NCI-H2171 (cell line): ENCODE measurements at regions not wholly inside any gene's neighbourhood (a gene's known extent, or its start where the extent isn't known, plus 50 kb on each side); places are given as distances from the start of the nearest gene placed in this dataset.
"Not testable (repeated sequence)": the region's sequence is repeated elsewhere in the genome, so short reads cannot be mapped to it uniquely, and the experiment has no call there.

Experiments used
- DNase-seq: peaks from one replicate; lab custom pipeline; 2025; lab: John Stamatoyannopoulos, UW

GRCh38 chr1:105398909-105399308 is 1649.2 kb downstream of the AMY1C start:
- no peak for DNase-seq

DNA sequence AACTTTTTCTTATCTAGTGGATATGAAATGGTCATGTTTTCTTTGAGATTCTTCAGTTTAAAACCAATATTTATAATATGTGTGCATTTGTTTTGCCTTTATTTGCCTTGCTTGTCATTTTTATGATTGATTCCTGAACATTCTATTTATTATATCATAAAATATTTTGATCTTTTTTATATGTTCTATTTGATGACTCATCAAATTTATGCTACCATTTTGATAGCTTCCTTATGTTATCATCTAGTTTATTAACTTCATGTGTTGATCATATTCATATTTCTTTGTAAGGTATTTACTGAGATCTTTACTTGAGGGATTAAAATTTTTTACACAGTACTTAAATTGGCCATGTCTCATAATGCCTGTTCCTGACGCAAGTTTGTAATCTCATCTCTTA is 1650.0 kb downstream of the AMY1C start:
- DNase-seq = no peak

DNA sequence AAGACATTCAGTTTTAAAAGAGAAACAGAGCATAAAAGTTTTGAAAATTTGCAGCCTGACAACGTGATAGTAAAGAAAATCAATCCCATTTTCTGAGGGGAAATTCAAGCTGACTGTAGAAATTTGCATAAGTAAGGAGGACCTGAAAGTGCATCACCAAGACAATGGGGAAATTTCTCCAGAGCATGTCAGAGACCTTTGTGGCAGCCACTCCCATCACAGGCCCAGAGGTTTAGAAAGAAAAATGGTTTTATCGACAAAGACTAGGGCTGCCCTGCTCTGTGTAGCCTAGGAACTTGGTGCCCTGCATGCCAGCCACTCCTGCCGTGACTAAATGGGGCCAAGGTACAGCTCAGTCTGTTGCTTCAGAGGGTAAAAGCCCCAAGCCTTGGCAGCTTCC is 1640.2 kb upstream of the PRMT6 start:
- no peak for DNase-seq

GRCh38 chr1:105419030-105419429 is 1637.4 kb upstream of the PRMT6 start:
- peak; percentile 68 for DNase-seq

DNA sequence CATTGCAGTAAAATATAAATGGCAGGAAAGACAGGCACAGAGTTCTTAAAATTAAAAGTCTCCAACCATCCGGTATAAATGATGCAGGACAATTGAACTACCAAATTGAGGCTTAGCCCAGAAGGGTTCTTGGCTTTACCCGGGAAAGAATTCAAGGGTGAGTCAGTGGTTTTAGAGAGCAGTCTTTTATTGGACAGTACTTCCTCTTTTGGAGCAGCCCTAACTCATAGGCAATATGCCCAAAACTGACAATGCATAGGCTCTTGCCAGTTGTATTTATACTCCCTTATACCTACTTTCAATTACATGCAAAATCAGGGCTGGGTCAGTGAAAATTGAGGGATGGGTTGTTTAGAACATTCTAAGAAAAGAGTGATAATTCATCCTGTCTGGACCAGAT is 1628.9 kb upstream of the PRMT6 start:
- DNase-seq = no peak

- no peak for DNase-seq
These were observed 1619.8 kb upstream of the PRMT6 start for GRCh38 chr1:105436589-105437259.

DNA sequence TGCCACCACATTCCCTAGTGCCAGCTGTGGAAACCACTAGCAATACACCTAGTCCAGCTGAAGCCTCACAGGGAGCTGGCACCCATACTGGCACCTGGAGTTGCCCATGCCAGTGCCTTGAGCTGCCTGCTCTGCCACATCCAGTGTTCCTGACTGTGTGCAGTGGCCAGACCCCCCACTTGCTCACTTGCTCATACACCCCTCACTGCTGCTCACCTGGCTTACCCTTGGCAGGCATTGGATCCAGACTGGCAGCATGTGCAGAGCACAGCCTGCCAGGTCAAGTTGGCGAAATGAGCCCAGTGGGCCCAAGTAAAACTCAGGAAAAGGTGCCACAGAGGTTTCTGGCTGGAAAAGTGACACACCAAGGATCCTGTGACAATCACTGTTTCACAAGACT is 1618.6 kb upstream of the PRMT6 start:
- DNase-seq = no peak

- no peak for DNase-seq
These were observed 1613.6 kb upstream of the PRMT6 start for GRCh38 chr1:105442901-105443300.

DNA sequence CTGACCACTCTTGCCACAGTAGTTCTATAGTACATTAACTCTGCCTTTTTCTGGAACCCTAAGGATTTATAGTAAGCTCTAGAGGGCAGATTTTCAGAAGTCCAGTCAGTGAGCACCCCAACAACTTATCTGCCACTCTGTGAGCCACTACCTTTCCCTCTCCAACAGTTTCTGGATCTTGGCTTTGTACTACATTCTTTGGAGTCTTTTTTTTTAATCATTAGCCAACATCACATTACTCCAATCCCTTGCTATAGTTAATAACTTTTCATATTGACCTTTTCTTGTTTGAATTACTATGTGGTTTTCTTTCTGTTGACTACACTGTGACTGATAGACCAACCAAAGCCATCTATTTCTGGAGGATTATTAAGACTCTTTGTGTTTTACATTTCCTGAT is 1596.7 kb upstream of the PRMT6 start:
- DNase-seq = no peak

- DNase-seq = no peak
These were observed 1594.2 kb upstream of the PRMT6 start for GRCh38 chr1:105462308-105462707.

- no peak for DNase-seq
These were observed 1588.9 kb upstream of the PRMT6 start for GRCh38 chr1:105467549-105467948.

DNA sequence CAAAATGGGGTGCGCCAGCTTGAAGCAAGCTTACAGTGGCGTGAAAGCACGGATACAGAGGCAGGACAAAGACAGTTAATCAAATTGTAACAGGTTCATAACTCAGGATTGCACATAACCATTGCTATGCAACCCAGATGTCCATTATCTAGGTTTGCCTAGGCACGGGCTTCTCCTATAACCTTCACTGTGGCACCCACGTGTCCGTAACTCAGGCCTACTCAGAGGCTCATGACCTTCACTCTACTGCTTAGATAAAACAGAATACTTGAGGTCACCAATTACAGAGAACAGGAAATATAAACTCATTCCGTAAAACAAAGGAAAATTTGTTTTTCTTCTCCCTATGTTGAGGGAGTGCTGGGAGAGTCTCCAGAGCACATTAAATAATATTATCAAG is 1585.9 kb upstream of the PRMT6 start:
- DNase-seq = not testable (repeated sequence)

DNA sequence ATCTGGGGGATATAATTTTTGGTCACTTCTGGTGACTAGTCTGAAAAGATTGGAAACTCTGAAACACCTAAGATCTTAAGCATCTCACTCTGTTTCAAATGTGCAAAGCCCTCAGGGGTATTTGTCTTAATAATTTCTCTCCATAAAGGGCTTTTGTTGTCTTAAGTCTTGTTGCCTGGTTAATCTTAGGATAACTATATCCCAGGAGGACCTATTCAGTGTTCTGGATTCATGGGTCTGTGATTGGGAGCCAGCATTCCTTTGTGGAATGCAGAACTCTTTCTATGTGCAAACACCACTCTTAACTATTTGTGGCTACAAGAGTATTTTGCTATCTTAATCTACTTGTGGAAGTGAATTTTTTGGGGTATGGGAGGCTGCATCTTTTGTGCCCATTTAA is 1573.0 kb upstream of the PRMT6 start:
- no peak for DNase-seq

DNA sequence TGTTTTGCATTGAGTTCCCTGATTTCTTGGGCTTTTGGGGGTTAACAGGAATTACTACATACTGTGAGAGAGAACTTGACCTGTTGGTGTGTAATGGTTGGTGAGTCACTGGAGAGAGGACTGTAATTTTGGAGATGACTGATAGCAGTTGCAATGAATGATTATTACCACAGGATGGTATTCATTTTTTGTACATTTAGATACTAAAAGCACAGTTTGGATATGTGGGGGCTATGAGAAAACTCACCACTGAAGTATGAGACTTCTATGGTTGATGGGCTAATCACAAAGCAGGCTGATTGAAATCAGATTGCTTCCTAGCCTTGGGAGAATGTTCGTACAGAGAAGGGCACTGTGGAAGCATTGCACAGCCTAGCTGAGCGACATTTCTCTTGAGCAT is 1571.3 kb upstream of the PRMT6 start:
- no peak for DNase-seq

- no peak for DNase-seq
These were observed 1563.6 kb upstream of the PRMT6 start for GRCh38 chr1:105492921-105493320.

- no peak for DNase-seq
These were observed 1540.4 kb upstream of the PRMT6 start for GRCh38 chr1:105516068-105516467.

- DNase-seq = no peak
These were observed 1522.5 kb upstream of the PRMT6 start for GRCh38 chr1:105533996-105534395.

DNA sequence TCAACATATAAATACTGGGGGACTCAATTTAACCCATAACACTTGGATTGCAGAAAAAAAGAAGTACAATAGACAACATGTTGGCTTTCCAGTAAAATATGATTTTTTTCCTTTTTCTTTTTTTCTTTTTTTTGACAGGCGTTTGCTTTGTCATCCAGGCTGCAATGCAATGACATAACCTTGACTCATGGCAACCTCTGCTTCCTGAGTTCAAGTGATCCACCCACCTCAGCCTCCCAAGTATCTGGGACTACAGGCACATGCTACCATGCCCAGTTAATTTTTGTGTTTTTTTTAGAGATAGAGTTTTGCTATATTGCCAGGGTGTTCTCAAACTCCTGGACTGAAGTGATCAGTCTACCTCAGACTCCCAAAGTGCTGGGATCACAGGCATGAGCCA is 1512.0 kb upstream of the PRMT6 start:
- no peak for DNase-seq

- DNase-seq = no peak
These were observed 1500.2 kb upstream of the PRMT6 start for GRCh38 chr1:105556266-105556665.

- no peak for DNase-seq
These were observed 1498.5 kb upstream of the PRMT6 start for GRCh38 chr1:105558023-105558422.

- DNase-seq = no peak
These were observed 1491.5 kb upstream of the PRMT6 start for GRCh38 chr1:105565006-105565405.

DNA sequence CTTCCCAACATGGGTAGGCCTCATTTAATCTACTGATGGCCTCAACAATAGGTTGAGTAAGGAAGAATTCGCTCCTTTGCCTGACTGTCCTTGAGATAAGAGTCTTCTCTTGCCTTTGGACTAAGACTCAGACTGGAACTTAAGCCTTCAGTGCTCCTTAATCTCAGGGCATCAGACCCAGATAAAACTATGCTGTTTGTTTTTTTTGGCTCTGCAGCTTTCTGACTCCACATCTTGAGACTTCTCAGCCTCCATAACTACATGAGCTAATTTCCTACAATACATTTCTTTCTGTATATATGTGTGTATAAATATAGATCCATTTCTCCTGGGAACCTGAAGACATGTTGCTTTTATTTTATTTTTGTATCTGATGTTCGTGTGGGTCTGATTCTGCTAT is 1470.7 kb upstream of the PRMT6 start:
- DNase-seq = no peak

- DNase-seq = peak; percentile 44
These were observed 1464.8 kb upstream of the PRMT6 start for GRCh38 chr1:105591681-105592080.

GRCh38 chr1:105608713-105609112 is 1447.8 kb upstream of the PRMT6 start:
- DNase-seq = no peak
